Stomach smooth muscle (tissue), 2 donors: ENCODE measurements at regions not wholly inside any gene's neighbourhood (a gene's known extent, or its start where the extent isn't known, plus 50 kb on each side); places are given as distances from the start of the nearest gene placed in this dataset.

ENCODE experiments used
- H3K27ac ChIP-seq: one replicate; pipeline ENCODE4 v1.7.0; 2013; ENCODE audit warnings: mild to moderate bottlenecking, low read length, inconsistent platforms
- H3K27me3 ChIP-seq, 2 donors: one replicate each; pipeline ENCODE4 v1.7.0; 2013; ENCODE audit warnings: low read length in 2 of 2; ENCODE audit not compliant: insufficient read depth in 2 of 2, control insufficient read depth in 1 of 2
- H3K36me3 ChIP-seq, 2 donors: one replicate each; pipeline ENCODE4 v1.7.0; 2013; ENCODE audit warnings: low read length in 2 of 2; ENCODE audit not compliant: control insufficient read depth in 2 of 2, insufficient read depth in 2 of 2
- H3K4me1 ChIP-seq: one replicate; pipeline ENCODE4 v1.7.0; 2013; ENCODE audit warnings: low read length; ENCODE audit not compliant: control insufficient read depth, insufficient read depth
- H3K4me3 ChIP-seq, 2 donors: one replicate each; pipeline ENCODE4 v1.7.0; 2013; ENCODE audit warnings: low read length in 2 of 2
- H3K9ac ChIP-seq, 2 donors: one replicate each; pipeline ENCODE4 v1.7.0; 2013; ENCODE audit warnings: low read length in 2 of 2, mild to moderate bottlenecking in 1 of 2
- H3K9me3 ChIP-seq, 2 donors: one replicate each; pipeline ENCODE4 v1.7.0; 2013; ENCODE audit warnings: low read length in 2 of 2; ENCODE audit not compliant: control insufficient read depth in 2 of 2
- donor health status: healthy.
- donor health status: Pancreatic carcinoma.

DNA sequence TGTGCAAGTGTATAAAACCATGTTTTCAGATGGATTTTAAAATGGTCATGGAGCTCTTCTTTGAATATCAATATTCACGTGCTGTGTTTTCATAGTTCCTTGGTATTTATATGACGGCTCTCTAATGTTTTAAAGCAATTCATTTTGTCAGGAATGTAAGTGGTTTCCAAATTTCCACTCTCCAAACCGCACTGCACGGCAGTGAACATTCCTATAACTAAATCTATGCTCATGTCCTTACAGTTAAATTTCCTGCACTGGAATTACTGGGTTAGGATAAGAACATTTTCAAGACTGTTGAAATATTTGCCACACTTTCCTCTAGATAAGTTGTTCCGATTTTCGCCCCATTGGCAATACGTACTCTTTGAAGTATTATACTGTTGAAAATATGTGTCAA lies 398.9 kb downstream of the PMP22 start:
- peaks cover 0 to 2% of the 10 kb centered on the region in 2 donors for H3K9me3 ChIP-seq
- H3K4me3 ChIP-seq: no peak overlapping the region

DNA sequence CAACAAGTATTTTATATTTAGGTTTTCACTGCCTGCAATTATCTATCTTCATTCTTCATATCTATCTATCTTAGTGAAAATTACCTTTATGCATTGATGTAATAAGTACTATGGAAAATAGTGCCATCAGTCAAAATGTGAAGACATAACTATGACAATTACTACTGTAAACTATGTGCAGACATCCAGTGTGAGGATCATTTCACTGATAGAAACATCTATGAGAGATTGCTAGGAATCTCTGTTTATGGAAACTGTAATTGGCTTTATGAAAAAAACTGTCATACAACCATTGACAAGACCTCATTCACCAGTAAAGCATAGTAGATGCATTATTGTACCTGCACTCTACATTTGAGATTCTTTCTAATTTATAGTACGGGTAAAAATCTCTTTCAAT lies 401.0 kb downstream of the PMP22 start:
- H3K4me1 ChIP-seq: no peaks in the 10 kb centered on the region
- H3K4me3 ChIP-seq: no peak overlapping the region
- H3K9ac ChIP-seq: no peak overlapping the region
- H3K9me3 ChIP-seq: peaks cover 0 to 2% of the 10 kb centered on the region in 2 donors
- no peaks in the 10 kb centered on the region for H3K27me3 ChIP-seq
- H3K36me3 ChIP-seq: no peaks in the 10 kb centered on the region
- no peak overlapping the region for H3K27ac ChIP-seq

More for the DNA sequence above, 398.9 kb downstream of the PMP22 start:
- Histone ChIP-seq H3K27ac (no peak overlapping the region), H3K36me3 (no peaks in the 10 kb centered on the region), H3K27me3 (no peaks in the 10 kb centered on the region), H3K9ac (no peak overlapping the region), H3K4me1 (no peaks in the 10 kb centered on the region)

DNA sequence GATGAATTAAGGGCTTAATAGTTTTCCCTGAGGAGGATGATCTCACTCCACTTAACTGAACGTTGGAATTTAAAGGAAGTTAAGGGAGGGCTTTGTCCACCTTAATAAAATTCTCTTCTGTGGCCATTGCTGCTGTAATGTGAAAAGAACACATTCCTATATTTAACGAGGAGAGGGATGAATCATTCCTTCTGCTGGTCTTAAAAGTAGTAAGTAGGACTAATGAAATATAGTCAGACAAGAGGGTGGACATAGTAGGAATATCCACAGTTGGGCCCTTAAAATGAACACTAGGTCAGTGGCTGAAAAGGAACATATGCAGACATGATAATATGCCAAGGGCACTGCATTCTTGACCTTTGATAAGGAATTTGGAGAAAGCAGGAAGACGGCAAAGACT lies 405.6 kb downstream of the PMP22 start:
- Histone ChIP-seq H3K27me3 (no peaks in the 10 kb centered on the region), H3K36me3 (no peaks in the 10 kb centered on the region), H3K27ac (no peak overlapping the region), H3K4me1 (no peaks in the 10 kb centered on the region), H3K9me3 (peaks cover 0 to 2% of the 10 kb centered on the region in 2 donors), H3K9ac (no peak overlapping the region), H3K4me3 (no peak overlapping the region)

DNA sequence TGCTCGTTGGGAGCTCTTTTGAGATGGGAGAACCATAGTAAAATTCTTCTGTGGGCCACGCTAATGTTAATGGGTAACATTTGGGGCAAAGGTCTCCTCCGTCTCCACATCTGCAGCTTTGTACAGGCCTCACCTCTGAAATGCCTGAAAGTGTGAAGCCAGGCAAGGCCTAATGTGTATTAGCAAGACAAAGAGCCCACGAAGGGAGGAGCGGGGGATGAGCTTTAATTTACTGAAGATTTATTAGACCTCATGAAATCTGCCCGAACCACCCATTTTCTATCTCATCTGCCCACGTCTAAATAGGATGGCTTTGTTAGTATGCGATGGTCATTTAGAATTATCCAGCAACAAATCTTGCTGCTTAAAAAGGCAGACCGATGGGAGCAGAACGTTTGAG lies 408.9 kb downstream of the PMP22 start:
- Histone ChIP-seq H3K4me3 (no peak overlapping the region), H3K27ac (no peak overlapping the region), H3K36me3 (no peaks in the 10 kb centered on the region), H3K4me1 (no peaks in the 10 kb centered on the region), H3K27me3 (no peaks in the 10 kb centered on the region), H3K9me3 (no peaks in the 10 kb centered on the region), H3K9ac (no peak overlapping the region)

DNA sequence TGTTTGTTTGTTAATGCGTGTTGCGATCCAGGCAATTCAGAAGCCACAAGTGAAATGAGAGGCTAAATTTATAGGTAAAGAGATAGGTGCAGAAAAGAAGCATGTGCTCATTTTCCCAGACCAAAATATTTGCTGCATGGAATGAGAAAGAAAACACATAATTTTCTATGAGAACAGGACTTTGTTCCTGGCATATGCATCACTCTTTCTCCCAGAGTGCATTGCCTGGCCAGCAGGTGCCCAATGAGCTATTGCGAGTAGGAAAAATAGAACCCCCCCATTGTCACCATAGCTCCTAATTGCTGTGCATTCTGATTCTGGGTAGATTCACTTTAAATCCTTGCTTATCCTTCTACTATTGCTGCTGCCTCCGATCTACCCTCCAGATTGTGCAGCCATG lies 410.4 kb downstream of the PMP22 start:
- Histone ChIP-seq H3K9me3 (peaks cover 0 to 4% of the 10 kb centered on the region in 2 donors), H3K27me3 (no peaks in the 10 kb centered on the region), H3K27ac (no peak overlapping the region), H3K36me3 (no peaks in the 10 kb centered on the region), H3K9ac (no peak overlapping the region), H3K4me1 (no peaks in the 10 kb centered on the region), H3K4me3 (no peak overlapping the region)

DNA sequence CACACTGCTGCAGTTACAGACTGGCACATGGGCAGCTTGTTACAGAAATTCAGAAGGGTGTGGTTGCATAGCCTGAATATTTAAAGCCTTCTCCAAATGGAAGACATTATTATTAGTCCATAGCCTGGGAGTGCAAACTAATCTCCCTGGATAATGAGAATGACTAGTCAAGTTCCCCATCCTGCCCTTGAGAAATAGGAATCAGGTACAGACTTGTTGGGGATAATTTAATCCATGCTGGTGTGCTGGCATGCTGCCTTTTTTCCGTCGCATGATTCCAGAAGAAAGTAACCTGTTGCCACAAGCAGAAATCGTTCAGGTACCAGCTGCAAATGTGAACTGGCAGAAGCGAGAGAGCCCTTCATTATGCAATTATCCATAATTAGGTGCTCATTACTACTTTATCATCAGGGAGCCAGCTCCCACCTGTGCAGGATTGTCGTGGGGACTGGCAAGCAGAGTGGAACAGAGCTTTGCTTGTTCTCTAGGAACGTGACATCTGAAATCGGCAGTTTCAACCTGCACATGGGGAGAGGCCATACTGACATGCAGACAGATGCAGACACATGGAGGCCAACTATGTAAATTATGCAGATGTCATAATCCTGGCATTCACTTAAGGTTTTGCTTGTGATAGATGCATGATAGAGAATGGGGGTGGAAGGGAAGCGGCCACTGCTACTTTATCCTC lies 419.4 kb downstream of the PMP22 start:
- H3K27me3 ChIP-seq: no peaks in the 10 kb centered on the region
- H3K27ac ChIP-seq: no peak overlapping the region
- H3K9ac ChIP-seq: no peak overlapping the region
- no peak overlapping the region for H3K4me3 ChIP-seq
- H3K36me3 ChIP-seq: no peaks in the 10 kb centered on the region
- no peaks in the 10 kb centered on the region for H3K4me1 ChIP-seq
- peaks cover 0 to 4% of the 10 kb centered on the region in 2 donors for H3K9me3 ChIP-seq

DNA sequence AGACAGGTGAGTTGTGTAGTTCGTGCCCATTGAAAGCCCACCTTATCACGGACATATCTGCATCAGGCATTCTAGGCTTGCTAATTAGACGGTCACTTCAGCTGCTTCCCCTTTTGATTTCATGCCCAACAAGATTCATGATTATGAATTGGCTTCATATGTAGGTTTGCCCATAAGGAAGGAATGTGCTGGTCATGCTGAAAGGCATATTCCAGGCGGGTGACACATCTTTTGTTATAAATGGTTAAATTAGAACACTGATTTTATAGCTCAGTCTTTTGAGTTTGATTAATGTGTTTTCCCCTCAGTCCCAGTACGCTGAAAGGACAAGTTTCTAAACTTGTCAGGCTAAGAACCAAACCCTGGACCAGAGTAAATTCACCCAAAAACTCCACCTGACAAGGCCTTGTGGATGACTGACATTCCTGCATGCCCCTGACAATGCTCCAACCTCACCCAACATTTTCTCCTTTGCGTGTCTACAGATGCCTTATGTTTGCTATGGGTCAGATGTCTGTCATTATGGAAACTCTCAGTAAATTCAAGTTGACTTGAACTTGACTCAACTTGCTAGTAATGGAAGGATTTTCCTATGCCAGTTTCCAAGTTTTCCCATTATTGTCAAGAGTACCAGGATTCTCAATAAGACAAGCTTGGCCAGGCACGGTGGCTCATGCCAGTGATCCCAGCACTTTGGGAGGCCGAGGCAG lies 421.9 kb downstream of the PMP22 start:
- Histone ChIP-seq H3K27me3 (no peaks in the 10 kb centered on the region), H3K4me1 (no peaks in the 10 kb centered on the region), H3K36me3 (no peaks in the 10 kb centered on the region), H3K9ac (no peak overlapping the region), H3K9me3 (no peaks in the 10 kb centered on the region), H3K27ac (no peak overlapping the region), H3K4me3 (no peak overlapping the region)

DNA sequence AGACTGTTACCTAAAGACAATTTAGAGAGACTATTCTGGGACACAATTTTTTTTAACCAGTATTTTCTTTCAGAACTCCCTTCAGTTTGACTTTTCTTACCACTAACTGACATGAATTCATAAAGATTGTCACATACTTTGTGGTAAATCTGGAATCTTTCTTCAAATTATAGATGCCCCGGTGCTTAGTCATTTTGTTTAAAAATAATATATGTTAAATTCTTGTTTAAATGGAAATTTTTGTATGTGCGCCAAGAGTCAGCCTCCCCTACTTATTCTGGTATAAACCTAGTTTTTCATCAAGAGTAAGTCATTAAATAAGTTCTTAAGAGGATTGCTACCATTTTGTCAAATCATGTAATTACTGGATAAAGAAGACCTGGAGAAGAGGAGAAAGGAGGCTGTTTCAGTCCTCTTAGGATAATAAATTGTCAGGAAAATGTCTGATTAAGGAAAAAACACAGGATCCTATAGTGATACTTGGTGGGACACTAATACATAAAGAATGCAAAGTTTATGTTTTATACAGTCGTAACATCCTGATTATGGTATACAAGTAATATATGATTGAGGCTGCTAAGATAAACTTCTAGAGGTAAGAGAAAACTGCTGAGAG lies 424.4 kb downstream of the PMP22 start:
- H3K4me3 ChIP-seq: no peak overlapping the region
- H3K27me3 ChIP-seq: no peaks in the 10 kb centered on the region
- no peaks in the 10 kb centered on the region for H3K4me1 ChIP-seq
- H3K27ac ChIP-seq: no peak overlapping the region
- peaks cover 0 to 10% of the 10 kb centered on the region in 2 donors for H3K9me3 ChIP-seq
- H3K36me3 ChIP-seq: no peaks in the 10 kb centered on the region
- no peak overlapping the region for H3K9ac ChIP-seq

DNA sequence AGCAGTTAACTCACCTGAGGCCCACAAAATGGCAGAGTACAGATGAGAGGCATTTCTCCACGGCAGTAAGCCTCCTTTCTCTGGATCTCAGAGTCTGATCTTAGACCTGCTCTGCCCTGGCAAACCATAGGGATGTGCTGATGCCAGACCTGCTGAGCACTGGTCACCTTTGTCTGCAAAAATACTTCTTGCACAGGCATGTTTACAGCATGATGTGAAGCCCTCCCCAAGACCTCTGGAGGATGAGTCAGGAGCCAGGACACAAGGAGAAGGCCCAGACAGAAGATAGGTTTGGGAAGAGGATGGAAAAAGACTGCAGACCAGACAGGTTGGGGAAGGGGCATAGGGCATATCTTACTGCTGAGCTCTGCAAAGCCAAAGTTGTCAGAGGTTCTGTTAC lies 426.6 kb downstream of the PMP22 start:
- Histone ChIP-seq H3K27ac (no peak overlapping the region), H3K9me3 (peaks cover 0 to 10% of the 10 kb centered on the region in 2 donors), H3K4me3 (no peak overlapping the region), H3K4me1 (no peaks in the 10 kb centered on the region), H3K9ac (no peak overlapping the region), H3K36me3 (no peaks in the 10 kb centered on the region), H3K27me3 (no peaks in the 10 kb centered on the region)

DNA sequence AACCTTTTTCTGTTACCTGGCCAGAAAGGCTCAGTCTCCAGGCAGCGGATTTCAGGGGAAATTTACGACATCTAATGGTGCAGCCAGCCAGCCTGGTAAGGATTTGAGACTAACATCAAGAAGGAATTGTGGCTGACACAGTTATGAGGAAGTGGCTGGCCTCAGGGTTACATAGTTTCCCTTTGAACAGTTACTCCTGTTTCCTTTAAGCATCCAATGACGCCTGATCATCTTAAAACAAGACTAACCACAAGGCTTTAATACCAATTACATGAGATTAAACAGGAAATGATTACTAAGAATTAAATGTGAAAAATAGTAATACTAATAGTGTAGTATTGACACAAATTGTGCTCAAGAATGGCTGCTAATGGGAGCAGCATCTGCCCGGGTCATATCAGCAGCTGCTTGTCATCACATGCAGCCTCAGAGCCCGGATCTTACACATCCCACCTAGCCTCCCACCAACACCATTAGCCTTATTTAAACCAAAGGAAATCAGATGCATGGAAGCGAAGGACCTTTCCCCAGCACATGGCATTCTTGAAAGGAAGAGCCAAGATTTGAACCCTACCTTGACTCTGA lies 431.8 kb downstream of the PMP22 start:
- H3K4me3 ChIP-seq: no peak overlapping the region
- no peaks in the 10 kb centered on the region for H3K36me3 ChIP-seq
- no peak overlapping the region for H3K9ac ChIP-seq
- no peaks in the 10 kb centered on the region for H3K27me3 ChIP-seq
- H3K4me1 ChIP-seq: no peaks in the 10 kb centered on the region
- H3K9me3 ChIP-seq: peaks cover 0 to 10% of the 10 kb centered on the region in 2 donors
- H3K27ac ChIP-seq: no peak overlapping the region
